Ovary (tissue), 3 donors: ENCODE measurements at regions not wholly inside any gene's neighbourhood (a gene's known extent, or its start where the extent isn't known, plus 50 kb on each side); places are given as distances from the start of the nearest gene placed in this dataset.

Experiments
- CTCF ChIP-seq, 3 donors: fragments of 450-650 bp in 2 of 3; fragments of 200-600 bp in 1 of 3; IDR thresholded peaks; one replicate each; pipeline versions ENCODE4 v1.5.1 to v1.8.0; 2016 to 2022; ENCODE audit warnings: antibody characterized with exemption in 3 of 3, mild to moderate bottlenecking in 1 of 3
- POLR2A ChIP-seq: fragments of 450-650 bp; IDR thresholded peaks from one replicate; pipeline ENCODE4 v1.6.1; 2017; ENCODE audit warnings: antibody characterized with exemption, mild to moderate bottlenecking, moderate library complexity
- donor health status: DM: no; HTN: no; CAD: no.

GRCh38 chr2:66824926-66825325 lies 390.0 kb downstream of the MEIS1 start:
- TF ChIP-seq CTCF (IDR thresholded peaks at IDR 0.05) (no peak), POLR2A (no peak)
